ENCODE measurements at regions not wholly inside any gene's neighbourhood (a gene's known extent, or its start where the extent isn't known, plus 50 kb on each side); places are given as distances from the start of the nearest gene placed in this dataset.

GRCh38 chr10:45071043-45071813 is 70.5 kb downstream of the ZNF22 start:
- no peaks in the 10 kb centered on the region for H3F3A ChIP-seq (replicated peaks; ENCODE audit: low read depth)
- Mint-ChIP-seq H3K36me3 (ENCODE audit: low read depth) (peaks cover 17% of the 10 kb centered on the region; the same call in 2 of the 3 replicates), H3K27ac (no peak overlapping the region), H3K9me3 (peaks cover 21% of the 10 kb centered on the region), H3K27me3 (ENCODE audit: insufficient read depth, low read depth, poor library complexity) (peaks cover 4% of the 10 kb centered on the region), H3K4me3 (no peak overlapping the region), H3K4me1 (peaks cover 13% of the 10 kb centered on the region)
- H4K20me1 ChIP-seq (replicated peaks; ENCODE audit: insufficient read depth), result no peaks in the 10 kb centered on the region
- no peaks in the 10 kb centered on the region for H3K9me2 ChIP-seq (ENCODE audit: insufficient read depth)
- H3K36me3 ChIP-seq (ENCODE audit: insufficient read depth), result 0 out of 2 replicates have a peak, but pooled peaks cover 2% of the 10 kb centered on the region
- H2AFZ ChIP-seq, result no peak overlapping the region
- ATAC-seq (no peak), DNase-seq (ENCODE audit: low spot score) (no peak)
- no peak overlapping the region for H3K4me2 ChIP-seq
- H3K27ac ChIP-seq (ENCODE audit: low read depth), result no peak overlapping the region
- H3K4me1 ChIP-seq (ENCODE audit: insufficient read depth), result 0 out of 2 replicates have a peak, but pooled peaks cover 5% of the 10 kb centered on the region
- H3K79me2 ChIP-seq (replicated peaks; ENCODE audit: insufficient read depth), result no peaks in the 10 kb centered on the region
- no peak overlapping the region for H3K4me3 ChIP-seq
- no peaks in the 10 kb centered on the region for H3K27me3 ChIP-seq (ENCODE audit: insufficient read depth)
- no peak for TF ChIP-seq ZNF462 (CRISPR knock-in tag; IDR thresholded peaks at IDR 0.05)
- TF ChIP-seq, protein P1, sequence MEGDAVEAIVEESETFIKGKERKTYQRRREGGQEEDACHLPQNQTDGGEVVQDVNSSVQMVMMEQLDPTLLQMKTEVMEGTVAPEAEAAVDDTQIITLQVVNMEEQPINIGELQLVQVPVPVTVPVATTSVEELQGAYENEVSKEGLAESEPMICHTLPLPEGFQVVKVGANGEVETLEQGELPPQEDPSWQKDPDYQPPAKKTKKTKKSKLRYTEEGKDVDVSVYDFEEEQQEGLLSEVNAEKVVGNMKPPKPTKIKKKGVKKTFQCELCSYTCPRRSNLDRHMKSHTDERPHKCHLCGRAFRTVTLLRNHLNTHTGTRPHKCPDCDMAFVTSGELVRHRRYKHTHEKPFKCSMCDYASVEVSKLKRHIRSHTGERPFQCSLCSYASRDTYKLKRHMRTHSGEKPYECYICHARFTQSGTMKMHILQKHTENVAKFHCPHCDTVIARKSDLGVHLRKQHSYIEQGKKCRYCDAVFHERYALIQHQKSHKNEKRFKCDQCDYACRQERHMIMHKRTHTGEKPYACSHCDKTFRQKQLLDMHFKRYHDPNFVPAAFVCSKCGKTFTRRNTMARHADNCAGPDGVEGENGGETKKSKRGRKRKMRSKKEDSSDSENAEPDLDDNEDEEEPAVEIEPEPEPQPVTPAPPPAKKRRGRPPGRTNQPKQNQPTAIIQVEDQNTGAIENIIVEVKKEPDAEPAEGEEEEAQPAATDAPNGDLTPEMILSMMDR (conservative IDR thresholded peaks at IDR 0.05; ENCODE audit: low read depth in 2 of 2), result no peak
- TF ChIP-seq NANOG (IDR thresholded peaks at IDR 0.05; ENCODE audit: borderline replicate concordance), result no peak
- no peak for TF ChIP-seq ETS1 (IDR thresholded peaks at IDR 0.05)
- no peak for TF ChIP-seq ZNF331 (CRISPR knock-in tag; IDR thresholded peaks at IDR 0.05; ENCODE audit: low read depth)
- TF ChIP-seq EZH2phosphoT487 (IDR thresholded peaks at IDR 0.05; ENCODE audit: unreplicated experiment), result no peak
- no peak for TF ChIP-seq EZH2 (IDR thresholded peaks at IDR 0.05; ENCODE audit: low read depth, unreplicated experiment)
- TF ChIP-seq CREB1 (CRISPR knock-in tag; IDR thresholded peaks at IDR 0.05; ENCODE audit: low read depth), result no peak
- no peak for TF ChIP-seq STAT1 (IDR thresholded peaks at IDR 0.05; ENCODE audit: unreplicated experiment)
- TF ChIP-seq, protein P2, sequence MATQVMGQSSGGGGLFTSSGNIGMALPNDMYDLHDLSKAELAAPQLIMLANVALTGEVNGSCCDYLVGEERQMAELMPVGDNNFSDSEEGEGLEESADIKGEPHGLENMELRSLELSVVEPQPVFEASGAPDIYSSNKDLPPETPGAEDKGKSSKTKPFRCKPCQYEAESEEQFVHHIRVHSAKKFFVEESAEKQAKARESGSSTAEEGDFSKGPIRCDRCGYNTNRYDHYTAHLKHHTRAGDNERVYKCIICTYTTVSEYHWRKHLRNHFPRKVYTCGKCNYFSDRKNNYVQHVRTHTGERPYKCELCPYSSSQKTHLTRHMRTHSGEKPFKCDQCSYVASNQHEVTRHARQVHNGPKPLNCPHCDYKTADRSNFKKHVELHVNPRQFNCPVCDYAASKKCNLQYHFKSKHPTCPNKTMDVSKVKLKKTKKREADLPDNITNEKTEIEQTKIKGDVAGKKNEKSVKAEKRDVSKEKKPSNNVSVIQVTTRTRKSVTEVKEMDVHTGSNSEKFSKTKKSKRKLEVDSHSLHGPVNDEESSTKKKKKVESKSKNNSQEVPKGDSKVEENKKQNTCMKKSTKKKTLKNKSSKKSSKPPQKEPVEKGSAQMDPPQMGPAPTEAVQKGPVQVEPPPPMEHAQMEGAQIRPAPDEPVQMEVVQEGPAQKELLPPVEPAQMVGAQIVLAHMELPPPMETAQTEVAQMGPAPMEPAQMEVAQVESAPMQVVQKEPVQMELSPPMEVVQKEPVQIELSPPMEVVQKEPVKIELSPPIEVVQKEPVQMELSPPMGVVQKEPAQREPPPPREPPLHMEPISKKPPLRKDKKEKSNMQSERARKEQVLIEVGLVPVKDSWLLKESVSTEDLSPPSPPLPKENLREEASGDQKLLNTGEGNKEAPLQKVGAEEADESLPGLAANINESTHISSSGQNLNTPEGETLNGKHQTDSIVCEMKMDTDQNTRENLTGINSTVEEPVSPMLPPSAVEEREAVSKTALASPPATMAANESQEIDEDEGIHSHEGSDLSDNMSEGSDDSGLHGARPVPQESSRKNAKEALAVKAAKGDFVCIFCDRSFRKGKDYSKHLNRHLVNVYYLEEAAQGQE (IDR thresholded peaks at IDR 0.05; ENCODE audit: unreplicated experiment), result no peak
- TF ChIP-seq JUNB (IDR thresholded peaks at IDR 0.05; ENCODE audit: unreplicated experiment), result no peak
- TF ChIP-seq POLR2AphosphoS5 (IDR thresholded peaks at IDR 0.05; ENCODE audit: low read depth), result no peak
- no peak for TF ChIP-seq ZNF114 (CRISPR knock-in tag; IDR thresholded peaks at IDR 0.05)
